ENCODE measurements at regions not wholly inside any gene's neighbourhood (a gene's known extent, or its start where the extent isn't known, plus 50 kb on each side); places are given as distances from the start of the nearest gene placed in this dataset.
"Not testable (repeated sequence)": the region's sequence is repeated elsewhere in the genome, so short reads cannot be mapped to it uniquely, and the experiment has no call there.

GRCh38 chr14:53620890-53621289, 335.7 kb downstream of the BMP4 start:
- Histone ChIP-seq H3K27ac (no peak overlapping the region), H3K36me3 (no peaks in the 10 kb centered on the region), H3K4me1 (peaks cover 0 to 4% (median 0%) of the 10 kb centered on the region in 4 donors), H3K4me3 (no peak overlapping the region), H3K27me3 (no peaks in the 10 kb centered on the region), H3K9me3 (no peaks in the 10 kb centered on the region)
- WGBS, 2 donors = 65 to 79% methylated on average over 1 of the region's 1 CpG
- DNase-seq (ENCODE audit: low spot score in 2 of 2) = no peak
- TF ChIP-seq POLR2A (IDR thresholded peaks at IDR 0.05) (no peak), CTCF (IDR thresholded peaks at IDR 0.05) (no peak), EP300 (IDR thresholded peaks at IDR 0.05) (no peak)

- no peaks in the 10 kb centered on the region for H3K36me3 ChIP-seq
- 49 to 58% methylated on average over 2 of the region's 2 CpGs for WGBS, 2 donors
- no peaks in the 10 kb centered on the region for H3K9me3 ChIP-seq
- no peak overlapping the region for H3K27ac ChIP-seq
- H3K4me1 ChIP-seq = peaks cover 0 to 4% (median 0%) of the 10 kb centered on the region in 4 donors
- DNase-seq (ENCODE audit: low spot score in 2 of 2) = no peak
- no peaks in the 10 kb centered on the region for H3K27me3 ChIP-seq
- no peak overlapping the region for H3K4me3 ChIP-seq
- TF ChIP-seq POLR2A (IDR thresholded peaks at IDR 0.05) = no peak
- no peak for TF ChIP-seq CTCF (IDR thresholded peaks at IDR 0.05)
- no peak for TF ChIP-seq EP300 (IDR thresholded peaks at IDR 0.05)
Observed at GRCh38 chr14:53620317-53620716, 336.3 kb downstream of the BMP4 start.

GRCh38 chr14:53619691-53620231, 336.9 kb downstream of the BMP4 start:
- WGBS, 2 donors = 64 to 65% methylated on average over 3 of the region's 3 CpGs
- no peak overlapping the region for H3K27ac ChIP-seq
- H3K27me3 ChIP-seq = no peaks in the 10 kb centered on the region
- H3K36me3 ChIP-seq = no peaks in the 10 kb centered on the region
- no peaks in the 10 kb centered on the region for H3K9me3 ChIP-seq
- H3K4me3 ChIP-seq = no peak overlapping the region
- no peak for DNase-seq (ENCODE audit: low spot score in 2 of 2)
- no peak for TF ChIP-seq CTCF (IDR thresholded peaks at IDR 0.05)
- H3K4me1 ChIP-seq = peaks cover 0 to 4% (median 0%) of the 10 kb centered on the region in 4 donors

- not testable (repeated sequence) for H3K36me3 ChIP-seq; H3K9me3 ChIP-seq; H3K4me1 ChIP-seq; H3K27me3 ChIP-seq; H3K27ac ChIP-seq; DNase-seq (ENCODE audit: low spot score in 2 of 2); H3K4me3 ChIP-seq
- 88 to 96% methylated on average over 2 of the region's 2 CpGs for WGBS, 2 donors
Observed at GRCh38 chr14:53616536-53616935, 340.1 kb downstream of the BMP4 start.

GRCh38 chr14:53615252-53615651, 341.4 kb downstream of the BMP4 start:
- WGBS, 2 donors = 85 to 87% methylated on average over 3 of the region's 3 CpGs
- Histone ChIP-seq H3K9me3 (no peaks in the 10 kb centered on the region), H3K4me3 (no peak overlapping the region), H3K36me3 (no peaks in the 10 kb centered on the region), H3K27me3 (no peaks in the 10 kb centered on the region), H3K27ac (no peak overlapping the region), H3K4me1 (peaks cover 0 to under 1% (median 0%) of the 10 kb centered on the region in 4 donors)
- TF ChIP-seq EP300 (IDR thresholded peaks at IDR 0.05) (no peak), CTCF (IDR thresholded peaks at IDR 0.05) (no peak), POLR2A (IDR thresholded peaks at IDR 0.05) (no peak)
- no peak for DNase-seq (ENCODE audit: low spot score in 2 of 2)
